ENCODE measurements at regions not wholly inside any gene's neighbourhood (a gene's known extent, or its start where the extent isn't known, plus 50 kb on each side); places are given as distances from the start of the nearest gene placed in this dataset.

DNA sequence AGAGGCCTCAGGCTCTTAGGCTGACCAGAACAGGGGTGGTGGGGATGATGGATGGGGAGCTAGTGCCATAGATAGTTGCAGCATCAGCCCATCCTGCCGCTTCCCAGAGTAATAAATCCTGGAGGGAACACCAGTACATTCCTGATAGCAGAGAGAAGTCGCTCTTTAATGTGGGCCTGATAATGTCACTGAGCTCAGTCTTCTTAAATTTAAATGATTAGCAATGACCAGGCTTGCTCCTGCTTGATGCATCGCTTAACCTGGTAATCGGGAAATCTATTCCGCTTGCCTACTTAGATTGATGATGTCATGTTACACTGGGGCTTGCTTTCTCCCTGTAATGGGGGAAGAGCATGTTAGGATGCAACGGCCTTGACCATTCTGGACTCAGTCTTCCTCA lies 218.6 kb upstream of the PLXNA2 start:
- TF ChIP-seq, protein P1, sequence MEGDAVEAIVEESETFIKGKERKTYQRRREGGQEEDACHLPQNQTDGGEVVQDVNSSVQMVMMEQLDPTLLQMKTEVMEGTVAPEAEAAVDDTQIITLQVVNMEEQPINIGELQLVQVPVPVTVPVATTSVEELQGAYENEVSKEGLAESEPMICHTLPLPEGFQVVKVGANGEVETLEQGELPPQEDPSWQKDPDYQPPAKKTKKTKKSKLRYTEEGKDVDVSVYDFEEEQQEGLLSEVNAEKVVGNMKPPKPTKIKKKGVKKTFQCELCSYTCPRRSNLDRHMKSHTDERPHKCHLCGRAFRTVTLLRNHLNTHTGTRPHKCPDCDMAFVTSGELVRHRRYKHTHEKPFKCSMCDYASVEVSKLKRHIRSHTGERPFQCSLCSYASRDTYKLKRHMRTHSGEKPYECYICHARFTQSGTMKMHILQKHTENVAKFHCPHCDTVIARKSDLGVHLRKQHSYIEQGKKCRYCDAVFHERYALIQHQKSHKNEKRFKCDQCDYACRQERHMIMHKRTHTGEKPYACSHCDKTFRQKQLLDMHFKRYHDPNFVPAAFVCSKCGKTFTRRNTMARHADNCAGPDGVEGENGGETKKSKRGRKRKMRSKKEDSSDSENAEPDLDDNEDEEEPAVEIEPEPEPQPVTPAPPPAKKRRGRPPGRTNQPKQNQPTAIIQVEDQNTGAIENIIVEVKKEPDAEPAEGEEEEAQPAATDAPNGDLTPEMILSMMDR (IDR thresholded peaks at IDR 0.05), result no peak
- no peak for TF ChIP-seq POLR2A (IDR thresholded peaks at IDR 0.05)
- no peak for TF ChIP-seq EP300 (IDR thresholded peaks at IDR 0.05)
